GM19463 (cell line): ENCODE measurements at regions not wholly inside any gene's neighbourhood (a gene's known extent, or its start where the extent isn't known, plus 50 kb on each side); places are given as distances from the start of the nearest gene placed in this dataset.
"Not testable (repeated sequence)": the region's sequence is repeated elsewhere in the genome, so short reads cannot be mapped to it uniquely, and the experiment has no call there.

ENCODE experiments used
- ATAC-seq: cut with Tn5 transposase; IDR thresholded peaks from one replicate; pipeline ENCODE4 v1.9.1; 2021; ENCODE audit warnings: mild to moderate bottlenecking, moderate library complexity; ENCODE audit not compliant: unreplicated experiment

DNA sequence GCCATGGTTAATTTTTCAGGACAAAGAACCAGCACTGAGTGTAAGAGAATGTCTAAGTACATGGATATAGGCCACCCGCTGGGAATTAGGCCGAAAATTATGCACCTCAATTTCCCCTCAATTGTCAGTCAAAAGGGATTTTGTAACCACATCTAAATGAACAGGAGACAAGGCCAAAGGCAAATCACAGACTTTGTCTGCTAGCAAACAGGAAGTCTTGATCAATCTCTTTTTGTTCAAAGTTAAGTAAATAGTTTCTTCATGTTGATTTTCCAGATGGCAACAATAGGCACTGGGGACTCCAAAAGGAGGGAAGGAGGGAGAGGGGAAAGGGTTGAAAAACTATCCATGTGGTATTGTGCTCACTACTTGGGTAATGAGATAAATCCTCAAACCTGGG, 276.0 kb downstream of the COG6 start:
- no peak for ATAC-seq

DNA sequence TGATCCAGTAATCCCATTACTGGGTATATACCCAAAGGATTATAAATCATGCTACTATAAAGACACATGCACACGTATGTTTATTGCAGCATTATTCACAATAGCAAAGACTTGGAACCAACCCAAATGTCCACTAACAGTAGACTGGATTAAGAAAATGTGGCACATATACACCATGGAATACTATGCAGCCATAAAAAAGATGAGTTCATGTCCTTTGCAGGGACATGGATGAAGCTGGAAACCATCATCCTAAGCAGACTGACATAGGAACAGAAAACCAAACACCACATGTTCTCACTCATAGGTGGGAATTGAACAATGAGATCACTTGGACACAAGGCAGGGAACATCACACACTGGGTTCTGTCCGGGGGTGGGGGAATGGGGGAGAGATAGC, 277.1 kb downstream of the COG6 start:
- ATAC-seq: not testable (repeated sequence)

DNA sequence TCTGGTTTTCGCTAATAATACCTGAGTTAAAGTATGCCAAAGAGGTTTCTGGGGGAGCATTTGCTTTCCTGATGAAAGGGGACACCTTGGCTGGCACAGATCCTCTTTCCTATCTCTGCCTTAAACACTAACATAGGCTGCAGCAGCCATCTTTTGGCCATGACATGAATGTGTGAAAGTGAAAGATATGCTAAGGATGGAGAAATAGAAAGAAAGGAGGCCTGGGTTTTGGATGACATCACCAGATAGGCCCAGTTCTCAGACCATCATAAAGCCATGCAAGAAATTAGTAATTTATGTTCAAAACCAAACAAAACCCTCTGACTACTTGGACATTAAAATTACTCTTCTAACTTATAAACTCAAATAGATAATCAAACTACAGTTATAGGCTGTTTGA, 279.7 kb downstream of the COG6 start:
- ATAC-seq: peak; percentile 77

DNA sequence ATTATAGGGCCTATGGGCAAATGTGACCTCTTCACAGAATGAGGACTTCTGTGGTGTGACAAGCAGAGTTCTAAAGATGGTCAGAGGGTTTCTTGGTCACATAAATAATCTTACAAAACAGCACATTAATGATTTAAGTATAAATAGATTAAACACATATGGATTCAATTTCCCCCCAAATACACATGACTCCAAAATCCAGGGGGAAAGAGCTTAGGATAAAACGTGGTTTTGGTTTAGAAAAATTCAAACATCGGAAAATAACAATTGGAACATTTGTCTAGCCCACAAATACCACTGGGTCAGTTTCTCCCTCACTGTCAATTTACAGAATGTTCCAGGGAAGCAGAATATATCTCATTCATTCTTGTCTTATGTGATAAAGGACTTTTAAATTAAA, 283.1 kb downstream of the COG6 start:
- ATAC-seq: no peak

DNA sequence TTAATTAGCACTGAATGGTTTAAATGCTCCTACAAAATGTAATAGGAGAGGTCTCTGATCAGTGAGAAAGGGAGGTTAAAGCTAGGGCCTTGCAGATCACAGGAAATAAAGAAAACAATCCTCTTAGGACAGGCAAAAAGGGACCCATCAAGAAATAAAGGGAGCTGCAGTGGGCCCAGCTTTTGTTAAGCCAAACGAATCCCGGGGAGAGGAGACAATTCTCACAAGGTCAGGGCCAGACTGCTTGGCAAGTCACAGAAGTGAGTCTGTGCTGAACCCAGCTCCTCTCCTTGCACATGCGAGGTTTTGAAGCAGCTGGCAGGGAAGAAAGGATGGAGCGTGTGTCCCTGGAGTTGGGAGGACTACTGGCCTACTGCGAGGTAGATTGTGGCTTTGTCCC, 285.8 kb downstream of the COG6 start:
- no peak for ATAC-seq

DNA sequence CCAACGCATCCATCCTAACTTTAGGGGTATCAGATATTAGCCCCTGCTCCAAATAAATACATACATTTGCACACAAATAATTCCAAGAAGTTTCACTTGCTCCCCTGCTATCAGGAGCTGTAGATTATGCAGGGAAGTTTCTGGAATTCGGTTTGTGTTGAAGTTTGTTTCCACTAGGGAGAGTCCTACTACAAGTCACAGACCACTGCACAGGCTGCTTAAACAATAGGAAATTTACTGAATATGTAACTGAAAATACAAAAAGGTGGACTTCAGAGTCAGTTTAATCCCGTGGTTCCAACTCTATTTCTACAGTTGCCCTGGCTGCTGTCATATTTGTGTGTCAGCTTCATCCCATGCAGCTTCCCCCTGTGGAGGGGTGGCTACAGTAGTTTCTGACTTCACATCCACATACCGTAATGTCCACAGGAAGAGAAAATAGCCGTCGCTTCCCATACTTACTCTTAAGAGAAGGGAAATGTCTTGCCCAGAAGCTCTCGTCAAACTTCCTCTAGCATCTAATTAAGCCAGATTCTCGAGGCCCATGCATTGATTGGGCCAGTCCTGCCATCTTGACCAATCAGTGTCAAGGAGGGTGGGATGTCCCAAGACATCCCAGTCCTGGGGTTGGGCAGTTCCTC, 286.6 kb downstream of the COG6 start:
- no peak for ATAC-seq

DNA sequence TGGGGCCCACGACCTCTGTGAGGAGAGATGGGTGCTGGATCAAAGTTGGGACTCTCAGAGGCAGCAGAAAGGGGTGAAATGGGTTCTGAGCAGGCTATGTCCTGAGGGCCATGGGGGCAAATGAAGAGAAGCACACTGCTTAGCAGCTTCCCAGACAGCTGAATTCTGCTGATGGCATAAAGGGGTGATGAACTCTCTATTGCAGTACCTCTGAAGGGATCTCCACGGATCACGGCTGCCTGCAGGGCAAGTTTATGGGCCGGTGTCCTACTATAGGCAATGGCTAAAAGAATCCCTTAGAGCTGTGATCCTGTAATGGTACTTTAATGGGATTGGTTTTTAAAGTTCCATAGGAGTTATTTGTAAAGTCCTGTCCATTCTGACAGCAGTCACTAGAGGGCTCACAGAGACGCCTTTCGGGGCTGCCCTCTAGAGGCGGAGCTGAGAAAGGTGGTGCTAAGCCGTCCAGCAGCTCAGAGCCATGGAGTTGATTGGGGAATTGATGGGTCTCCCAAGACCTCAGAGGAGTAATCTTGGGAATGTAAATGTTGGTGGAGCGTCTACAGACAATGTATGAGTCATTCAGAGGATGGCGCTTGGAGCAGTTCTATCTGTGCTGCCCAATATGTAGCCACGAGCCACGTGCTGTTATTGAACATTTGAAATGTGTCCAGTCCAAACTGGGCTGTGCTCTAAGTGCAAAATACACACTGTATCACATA, 287.3 kb downstream of the COG6 start:
- ATAC-seq: peak; percentile 99

DNA sequence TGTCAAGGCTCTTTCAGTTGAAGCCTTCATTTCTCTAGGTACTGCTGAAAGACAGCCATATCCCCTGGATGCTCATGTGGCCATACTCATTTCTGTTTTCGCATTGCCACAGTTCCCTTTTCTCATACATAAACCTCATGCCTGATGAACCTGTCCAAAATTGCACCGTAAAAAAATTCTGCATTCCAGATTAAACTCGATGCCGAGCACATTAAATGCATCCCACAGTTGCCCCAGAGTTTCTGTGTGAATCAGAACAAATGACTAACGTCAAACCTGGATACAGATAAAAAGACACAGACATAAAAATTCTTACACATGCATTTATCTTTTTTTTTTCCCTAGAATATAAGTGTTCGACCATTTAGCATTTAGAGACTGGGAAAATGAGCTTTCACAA, 288.2 kb downstream of the COG6 start:
- no peak for ATAC-seq

DNA sequence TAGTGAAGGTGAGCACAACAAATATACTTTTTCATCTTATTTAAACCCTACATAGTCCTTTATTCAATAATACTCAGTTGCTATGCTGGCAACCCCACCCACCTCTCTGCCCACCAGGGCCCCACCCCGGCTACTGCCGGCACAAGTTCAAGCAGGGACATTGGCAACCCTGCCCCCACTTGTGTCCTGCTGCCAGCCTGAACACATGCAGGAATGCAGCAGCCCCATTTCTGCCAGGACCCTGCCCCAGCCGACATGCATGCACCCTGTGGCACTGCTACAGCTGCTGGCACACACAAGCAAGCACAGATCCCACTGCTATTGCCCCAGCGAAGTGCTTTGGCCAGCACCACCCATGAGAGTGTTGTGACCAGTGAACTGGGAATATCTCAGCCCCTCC, 289.8 kb downstream of the COG6 start:
- ATAC-seq: no peak

DNA sequence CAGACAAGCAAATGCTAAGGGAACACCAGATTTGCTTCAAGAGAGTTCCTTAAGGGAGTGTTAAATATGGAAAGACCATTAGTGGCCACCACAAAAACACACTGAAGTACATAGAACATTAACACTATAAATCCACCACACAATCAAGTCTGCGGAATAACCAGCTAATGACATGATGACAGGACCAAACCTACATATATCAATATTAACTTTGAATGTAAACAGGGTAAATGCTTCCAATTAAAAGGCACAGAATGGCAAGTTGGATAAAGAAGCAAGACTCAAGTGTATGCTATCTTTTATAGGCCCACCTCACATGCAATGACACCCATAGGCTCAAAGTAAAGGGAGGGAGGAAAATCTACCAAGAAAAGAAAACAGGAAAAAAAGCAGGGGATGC, 291.3 kb downstream of the COG6 start:
- no peak for ATAC-seq

DNA sequence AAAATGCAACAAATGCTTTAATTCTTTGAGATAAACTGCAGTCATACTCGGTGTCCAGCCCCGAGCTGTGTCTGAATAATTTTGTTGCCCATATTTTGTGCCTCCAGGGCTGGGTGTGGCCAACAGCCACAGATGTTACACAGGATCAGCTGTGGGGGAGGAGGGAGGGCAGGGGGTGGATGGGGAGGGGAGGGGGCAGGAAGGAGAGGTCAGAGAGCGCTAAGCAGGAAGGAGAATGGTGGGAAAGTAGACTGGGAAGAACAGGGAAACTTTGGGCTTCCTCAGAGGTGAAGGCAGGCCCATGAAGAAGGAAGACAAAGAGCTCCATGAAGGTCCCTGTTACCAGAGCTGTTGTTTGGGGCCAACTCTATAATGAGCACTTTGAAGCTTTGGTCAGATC, 295.8 kb downstream of the COG6 start:
- ATAC-seq: no peak

DNA sequence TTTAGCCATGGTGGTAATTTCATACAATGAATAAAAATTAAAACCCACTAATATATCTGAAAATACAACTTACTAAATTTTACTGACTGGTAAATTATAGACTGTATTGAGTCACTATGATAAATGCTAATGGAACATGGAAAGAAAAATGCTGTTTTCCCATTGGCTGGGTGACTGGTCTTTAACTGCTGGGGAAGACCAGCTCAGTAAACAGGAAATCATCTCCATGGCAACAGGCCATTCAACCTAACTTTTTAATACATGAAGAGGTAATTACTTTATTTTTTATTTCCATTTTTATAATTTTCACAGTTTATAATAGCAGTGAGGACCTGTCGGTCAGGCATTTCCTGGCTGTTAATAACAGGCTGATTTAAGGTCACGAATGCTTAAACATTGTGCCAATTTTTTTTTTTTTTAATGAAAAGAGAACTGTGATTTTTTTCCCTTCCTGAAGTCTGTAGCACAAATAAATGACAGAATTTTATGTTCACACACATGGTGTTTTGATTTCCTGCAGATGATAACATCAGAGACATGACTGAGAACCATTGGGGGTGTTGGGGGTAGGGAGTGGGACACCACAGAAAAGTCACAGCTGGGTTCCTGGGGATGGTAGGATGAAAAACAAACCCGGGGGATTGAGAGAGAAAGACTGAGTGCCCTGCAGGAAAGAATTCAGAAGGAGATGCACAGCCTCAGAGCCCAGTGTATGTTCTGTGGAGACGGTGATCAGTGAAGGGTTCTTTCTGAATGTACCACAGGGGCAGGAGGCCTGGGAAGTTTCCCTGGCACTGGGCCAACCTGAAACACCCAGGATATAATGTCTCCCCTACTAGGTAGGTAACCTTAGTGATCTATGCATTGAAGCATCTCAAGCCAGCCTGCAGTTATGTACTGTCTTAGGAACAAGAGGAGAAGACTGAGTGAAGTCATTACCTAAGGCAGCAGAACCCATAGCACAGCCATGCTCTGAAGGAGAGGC, 297.1 kb downstream of the COG6 start:
- no peak for ATAC-seq

DNA sequence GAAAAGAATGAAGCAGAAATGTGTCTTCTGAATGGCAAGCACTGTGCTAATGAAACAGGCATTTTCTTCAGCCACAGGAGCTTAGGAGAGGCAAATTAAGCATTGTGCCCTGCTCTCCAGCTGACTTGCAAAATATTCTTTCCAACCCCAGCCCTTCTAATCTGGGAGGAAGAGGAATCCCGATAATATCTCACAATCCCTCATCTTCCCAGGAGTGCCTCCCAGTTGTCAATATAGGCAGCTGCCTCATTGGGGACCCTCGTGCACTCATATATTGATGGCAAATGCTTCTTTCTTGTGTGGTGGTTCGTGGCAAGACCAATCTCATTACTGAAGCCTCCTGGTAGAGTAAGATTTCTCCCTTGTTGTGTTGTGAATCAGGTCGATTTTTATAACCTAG, 299.0 kb downstream of the COG6 start:
- ATAC-seq: no peak

DNA sequence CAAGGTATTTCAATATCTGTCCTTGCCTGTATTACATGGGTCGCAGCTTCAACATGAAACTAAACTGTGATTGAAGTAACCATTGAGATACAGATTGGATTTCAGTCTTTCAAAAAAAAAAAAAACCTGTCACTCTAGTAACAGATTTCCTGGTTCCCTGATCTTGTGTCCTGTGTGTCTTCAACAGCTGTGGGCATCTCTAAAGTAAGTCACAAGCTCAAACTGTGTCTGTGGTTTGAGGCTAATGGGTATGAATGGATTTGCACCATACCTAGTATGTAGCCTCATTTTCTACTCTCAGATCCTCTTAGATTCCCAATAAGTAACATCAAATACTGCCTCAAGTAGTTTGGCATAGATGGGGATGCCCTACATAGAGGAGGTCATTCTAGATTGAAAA, 300.1 kb downstream of the COG6 start:
- ATAC-seq: peak; percentile 33

DNA sequence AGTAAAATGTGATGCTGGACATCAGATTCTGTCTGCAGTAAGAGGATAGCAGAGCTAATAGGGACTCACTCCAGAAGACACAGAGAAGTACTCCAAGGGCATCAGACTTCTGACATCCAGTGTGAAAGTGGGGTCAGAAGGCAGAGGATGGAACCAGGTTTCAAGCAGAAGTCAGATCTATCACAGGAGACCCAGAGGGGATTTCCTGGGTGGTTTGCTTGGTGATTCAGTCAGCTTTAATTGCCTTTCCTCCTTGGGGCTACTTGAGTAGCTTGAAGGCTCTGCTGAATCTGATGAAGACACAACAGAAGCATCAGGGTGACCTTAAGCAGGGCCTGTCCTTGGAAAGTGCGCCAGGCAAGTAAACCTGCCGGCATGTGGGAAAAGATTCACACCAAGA, 300.6 kb downstream of the COG6 start:
- peak; percentile 85 for ATAC-seq

DNA sequence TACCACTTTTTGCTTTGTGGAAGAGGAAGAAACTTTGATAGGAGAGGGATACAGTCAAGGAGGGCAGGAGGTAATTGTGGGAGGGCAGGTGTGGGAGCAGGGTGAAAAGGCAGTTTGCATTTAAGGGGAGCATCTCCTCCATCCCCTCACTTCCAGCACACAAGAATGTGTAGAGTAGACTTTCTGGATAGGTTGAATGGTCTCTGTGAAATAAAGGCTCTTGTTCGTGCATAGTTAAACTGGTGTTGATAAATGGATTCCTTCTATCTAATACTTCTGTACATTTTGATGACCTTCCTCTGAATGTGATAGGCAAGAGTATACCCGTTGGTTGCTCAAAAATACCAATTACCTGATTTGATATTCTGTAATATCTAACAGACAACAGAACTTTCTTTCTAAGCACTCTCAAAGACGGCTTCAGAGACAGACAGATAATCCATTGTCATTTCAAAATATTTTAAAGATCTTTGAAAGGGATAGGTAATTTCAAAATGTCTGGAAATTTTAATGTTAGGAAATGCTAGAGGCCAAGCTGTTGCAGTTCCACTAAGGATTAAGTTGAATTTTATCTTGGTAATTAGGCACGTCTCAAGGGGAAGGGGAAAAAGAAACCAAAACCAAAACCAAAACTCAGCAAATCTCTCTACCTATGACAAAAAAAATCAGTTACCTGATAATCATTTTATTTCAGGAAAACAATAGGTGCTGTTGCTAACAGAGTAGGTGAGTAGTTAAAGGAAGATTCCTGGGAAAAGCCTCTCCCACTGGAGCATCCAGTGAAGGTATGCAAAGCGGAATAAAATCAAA, 302.6 kb downstream of the COG6 start:
- no peak for ATAC-seq

DNA sequence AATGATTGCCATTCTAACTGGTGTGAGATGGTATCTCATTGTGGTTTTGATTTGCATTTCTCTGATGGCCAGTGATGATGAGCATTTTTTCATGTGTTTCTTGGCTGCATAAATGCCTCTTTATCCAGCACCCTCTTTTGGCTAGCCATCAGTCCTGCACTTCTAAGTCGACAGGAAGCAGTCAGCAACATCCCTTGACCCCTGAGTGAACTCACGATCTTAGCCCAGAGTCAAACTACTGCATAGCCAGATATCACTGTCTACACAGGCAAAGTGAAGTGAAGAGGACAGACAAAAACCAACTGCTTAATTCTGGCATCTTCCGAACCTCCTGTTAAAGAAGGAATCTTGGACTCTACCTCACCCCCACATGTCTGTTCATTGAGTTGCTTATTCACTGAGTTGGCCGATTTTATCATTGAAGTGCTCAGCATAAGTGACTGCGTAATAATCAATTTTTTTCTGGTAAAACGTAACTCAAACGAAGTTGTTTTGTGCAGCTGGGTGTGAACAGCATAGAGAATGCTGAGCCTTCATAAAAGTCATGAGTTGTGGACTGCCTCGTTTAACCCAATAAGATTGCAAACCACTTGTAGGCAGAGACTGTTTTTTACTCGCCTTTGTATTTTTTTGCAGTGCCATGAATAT, 304.2 kb downstream of the COG6 start:
- no peak for ATAC-seq

DNA sequence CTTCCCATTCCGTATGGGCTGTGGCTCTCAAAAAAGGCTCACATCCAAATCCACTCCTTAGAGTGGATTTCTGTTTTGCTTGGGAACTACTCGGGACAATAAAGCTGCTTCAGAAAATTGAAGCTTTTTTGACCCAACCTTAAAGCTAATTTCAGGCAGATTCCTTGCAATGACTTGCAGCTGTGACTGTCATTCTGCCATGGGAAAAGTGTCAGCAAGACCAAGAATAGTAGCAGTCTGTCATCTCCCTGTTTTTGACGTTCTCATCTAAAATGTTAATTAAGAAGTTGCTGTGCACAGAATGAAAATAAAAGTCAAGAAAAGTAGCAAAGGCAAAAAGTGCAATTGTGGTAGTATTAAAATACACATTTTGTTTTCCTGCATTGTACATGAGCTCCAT, 304.7 kb downstream of the COG6 start:
- no peak for ATAC-seq

DNA sequence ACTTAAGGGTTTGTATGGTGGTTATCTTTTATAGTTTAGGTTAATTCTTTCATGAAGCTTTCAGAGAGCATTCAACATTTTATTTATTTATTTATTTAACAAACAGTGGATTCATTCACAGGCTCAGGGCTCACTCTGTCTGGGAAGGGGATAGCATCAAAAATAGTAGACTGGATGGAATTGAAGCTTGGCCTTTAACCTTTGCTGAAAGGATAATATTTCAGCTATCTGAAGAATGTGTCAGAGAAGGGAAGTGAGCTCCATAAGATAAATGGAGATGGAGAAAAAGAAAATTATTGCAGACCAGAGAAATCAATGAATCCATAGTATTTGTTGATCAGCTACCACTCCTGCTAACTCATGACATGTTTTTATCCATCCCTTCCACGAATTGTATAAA, 305.6 kb downstream of the COG6 start:
- ATAC-seq: no peak

DNA sequence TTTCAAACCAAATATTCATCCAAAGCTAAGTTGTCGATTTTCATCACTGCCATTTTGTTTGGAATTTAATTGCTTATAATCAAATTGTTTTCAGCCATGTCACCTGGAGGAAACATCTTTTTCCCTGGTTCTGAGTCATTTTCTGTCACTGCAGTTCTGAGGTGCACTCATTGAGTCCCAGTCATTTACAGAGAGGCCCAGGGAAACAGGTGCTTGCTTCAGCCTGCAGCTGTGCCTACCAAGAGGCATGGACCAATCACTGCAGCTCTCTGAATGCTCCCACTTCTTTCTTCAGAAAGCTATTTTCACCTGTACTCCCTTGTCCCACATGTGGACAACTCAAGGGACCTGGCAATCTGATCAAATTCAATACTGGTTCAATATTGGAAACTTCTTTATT, 308.1 kb downstream of the COG6 start:
- ATAC-seq: no peak
